ENCODE measurements at regions not wholly inside any gene's neighbourhood (a gene's known extent, or its start where the extent isn't known, plus 50 kb on each side); places are given as distances from the start of the nearest gene placed in this dataset.

DNA sequence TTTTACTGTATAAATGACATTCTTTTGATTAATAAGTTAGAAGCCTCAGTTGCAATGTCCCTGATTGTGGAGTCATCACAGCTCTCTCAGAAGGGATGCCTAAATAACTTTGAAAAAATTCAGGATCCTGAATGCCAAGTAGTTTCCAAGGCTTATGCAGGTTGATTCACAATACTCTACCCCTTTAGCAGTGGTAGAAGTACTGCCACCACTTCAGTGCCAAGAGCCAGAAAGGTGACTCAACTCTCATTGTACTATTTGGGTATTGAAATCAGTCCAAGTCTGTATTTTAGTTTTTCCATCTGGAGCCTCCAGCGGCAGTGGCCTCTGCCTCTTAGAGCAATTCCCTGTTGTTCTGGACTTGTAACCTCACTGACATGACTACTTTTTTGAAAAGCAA is 320.1 kb upstream of the NDST4 start:
- TF ChIP-seq, protein P1, sequence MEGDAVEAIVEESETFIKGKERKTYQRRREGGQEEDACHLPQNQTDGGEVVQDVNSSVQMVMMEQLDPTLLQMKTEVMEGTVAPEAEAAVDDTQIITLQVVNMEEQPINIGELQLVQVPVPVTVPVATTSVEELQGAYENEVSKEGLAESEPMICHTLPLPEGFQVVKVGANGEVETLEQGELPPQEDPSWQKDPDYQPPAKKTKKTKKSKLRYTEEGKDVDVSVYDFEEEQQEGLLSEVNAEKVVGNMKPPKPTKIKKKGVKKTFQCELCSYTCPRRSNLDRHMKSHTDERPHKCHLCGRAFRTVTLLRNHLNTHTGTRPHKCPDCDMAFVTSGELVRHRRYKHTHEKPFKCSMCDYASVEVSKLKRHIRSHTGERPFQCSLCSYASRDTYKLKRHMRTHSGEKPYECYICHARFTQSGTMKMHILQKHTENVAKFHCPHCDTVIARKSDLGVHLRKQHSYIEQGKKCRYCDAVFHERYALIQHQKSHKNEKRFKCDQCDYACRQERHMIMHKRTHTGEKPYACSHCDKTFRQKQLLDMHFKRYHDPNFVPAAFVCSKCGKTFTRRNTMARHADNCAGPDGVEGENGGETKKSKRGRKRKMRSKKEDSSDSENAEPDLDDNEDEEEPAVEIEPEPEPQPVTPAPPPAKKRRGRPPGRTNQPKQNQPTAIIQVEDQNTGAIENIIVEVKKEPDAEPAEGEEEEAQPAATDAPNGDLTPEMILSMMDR (IDR thresholded peaks at IDR 0.05; ENCODE audit: control extremely low read depth, extremely low read depth, low read depth, missing control alignments), result no peak
- no peak for DNase-seq (ENCODE audit: extremely low spot score)
- ChIA-PET POLR2A (no interaction called here), CTCF (no interaction called here)

DNA sequence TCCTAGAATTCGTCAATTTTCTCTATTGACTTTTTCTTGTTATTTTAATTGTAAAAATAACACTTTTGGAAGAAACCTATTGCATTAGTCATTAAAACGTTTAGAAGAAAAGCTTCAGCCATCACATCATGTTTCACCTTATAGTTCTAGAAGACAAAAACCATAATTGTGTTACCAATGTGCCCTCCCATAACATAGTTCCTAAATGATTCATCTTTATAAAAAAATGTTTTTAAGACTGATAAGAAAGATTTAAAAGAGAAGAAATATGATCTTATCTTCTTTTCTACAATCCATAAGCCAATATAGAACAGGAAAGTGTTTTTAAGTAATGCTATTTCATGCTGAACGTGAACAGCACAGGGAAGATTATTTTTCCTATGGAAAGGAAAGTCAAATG is 316.6 kb upstream of the NDST4 start:
- DNase-seq (ENCODE audit: extremely low spot score), result no peak
- POLR2A ChIA-PET, result no interaction called here
- CTCF ChIA-PET, result no interaction called here
- TF ChIP-seq, protein P1 (IDR thresholded peaks at IDR 0.05; ENCODE audit: control extremely low read depth, extremely low read depth, low read depth, missing control alignments), result no peak

DNA sequence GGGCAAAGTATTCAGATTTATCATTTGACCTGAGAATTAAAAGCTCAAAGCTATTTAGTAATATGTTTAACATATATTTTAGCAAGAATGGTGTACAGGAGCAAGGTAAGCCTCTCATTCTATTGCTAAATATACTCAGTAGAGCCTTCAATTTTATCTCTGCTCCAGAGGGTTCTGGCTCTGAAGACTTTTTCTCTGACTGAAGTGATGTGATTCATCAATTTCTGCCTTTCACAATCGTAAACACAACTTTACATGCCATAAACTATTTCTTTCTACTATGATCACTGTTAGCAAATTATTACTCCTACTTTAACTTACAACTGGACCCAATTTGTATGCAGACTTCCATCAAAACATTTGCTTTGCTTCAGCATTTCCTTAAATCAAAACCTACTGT is 315.0 kb upstream of the NDST4 start:
- DNase-seq (ENCODE audit: extremely low spot score), result no peak
- CTCF ChIA-PET, result no interaction called here
- TF ChIP-seq, protein P1 (IDR thresholded peaks at IDR 0.05; ENCODE audit: control extremely low read depth, extremely low read depth, low read depth, missing control alignments), result no peak
- POLR2A ChIA-PET, result no interaction called here

DNA sequence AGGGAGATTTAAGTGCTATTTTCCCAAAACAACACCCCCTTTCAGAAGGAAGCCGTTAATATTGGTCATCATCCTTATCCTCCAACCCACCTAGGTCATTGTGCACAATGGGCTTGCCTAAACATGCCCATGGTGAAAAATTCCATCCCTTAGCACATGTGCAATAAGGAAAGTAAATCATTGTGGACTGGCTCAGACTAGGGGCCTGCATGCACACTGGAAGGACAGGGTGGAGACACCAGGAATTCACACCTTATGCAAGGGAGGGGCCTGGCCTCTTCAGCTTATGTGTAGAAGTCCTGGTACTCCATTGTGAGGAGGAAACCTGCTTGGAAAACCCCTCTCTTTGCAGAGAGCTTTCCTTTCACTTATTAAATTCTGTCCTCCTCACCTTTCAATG is 311.4 kb upstream of the NDST4 start:
- POLR2A ChIA-PET, result no interaction called here
- CTCF ChIA-PET, result no interaction called here
- TF ChIP-seq, protein P1 (IDR thresholded peaks at IDR 0.05; ENCODE audit: control extremely low read depth, extremely low read depth, low read depth, missing control alignments), result no peak
- DNase-seq (ENCODE audit: extremely low spot score), result no peak

DNA sequence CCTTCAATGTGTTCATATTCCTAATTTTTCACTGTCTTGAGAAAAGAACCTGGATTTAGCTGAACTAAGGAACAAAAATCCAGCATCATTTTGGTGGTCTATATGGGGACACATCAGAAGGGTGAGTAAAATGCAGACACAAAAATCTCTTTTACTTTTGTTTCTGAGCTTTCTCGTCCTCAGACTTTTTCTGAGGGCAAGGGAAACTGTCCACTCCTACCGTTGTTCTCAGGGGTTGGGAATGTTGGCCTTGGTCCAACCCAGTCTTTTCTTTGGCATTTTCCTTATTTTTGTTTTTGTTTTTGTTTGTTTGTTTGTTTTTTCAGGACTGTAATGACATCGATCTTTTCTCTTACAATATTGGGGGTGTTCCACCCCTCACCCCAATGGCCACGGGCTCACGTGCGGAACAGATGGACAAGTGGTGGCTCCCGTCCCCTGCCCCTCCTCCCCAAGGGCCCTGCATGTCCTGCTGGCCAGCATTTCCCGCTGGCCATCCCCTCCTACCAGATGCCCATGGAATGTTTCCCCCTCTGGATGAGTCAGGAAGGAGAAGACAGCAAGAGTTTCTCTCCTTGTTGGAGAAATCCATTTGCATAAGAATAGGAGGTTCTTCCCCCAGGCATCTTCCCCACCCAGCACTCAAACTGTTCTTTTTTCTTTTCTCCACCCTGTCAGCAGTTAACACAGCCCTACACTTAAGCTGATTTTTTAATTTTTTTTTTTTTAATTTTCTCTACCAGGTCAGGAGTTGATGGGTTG is 305.4 kb upstream of the NDST4 start:
- ChIA-PET CTCF (no interaction called here), POLR2A (no interaction called here)
- DNase-seq (ENCODE audit: extremely low spot score), result no peak
- TF ChIP-seq, protein P1 (IDR thresholded peaks at IDR 0.05; ENCODE audit: control extremely low read depth, extremely low read depth, low read depth, missing control alignments), result no peak

DNA sequence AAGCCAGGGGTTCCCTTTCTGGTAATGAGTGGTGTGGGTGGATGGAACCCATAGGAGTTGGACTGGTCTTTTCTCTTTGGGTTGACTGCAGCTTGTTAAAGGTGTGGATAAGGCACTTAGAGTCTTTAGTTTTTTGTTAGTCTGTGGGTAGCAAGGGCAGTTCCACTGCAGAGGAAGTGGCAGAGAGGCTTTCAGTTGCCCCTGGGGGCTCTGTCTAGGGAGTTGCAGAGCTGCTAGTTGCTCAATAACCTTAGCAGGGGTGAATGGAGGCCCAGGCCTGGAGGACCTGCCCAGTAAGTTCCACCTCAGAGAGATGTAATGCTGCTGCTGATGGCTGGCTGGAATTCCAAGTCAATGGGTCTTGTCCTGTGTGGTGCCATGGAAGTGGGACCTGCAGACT is 282.6 kb upstream of the NDST4 start:
- no peak for DNase-seq (ENCODE audit: extremely low spot score)
- CTCF ChIA-PET, result no interaction called here
- TF ChIP-seq, protein P1 (IDR thresholded peaks at IDR 0.05; ENCODE audit: control extremely low read depth, extremely low read depth, low read depth, missing control alignments), result no peak
- POLR2A ChIA-PET, result no interaction called here

Measured in GM10248 (cell line).